ENCODE measurements at regions not wholly inside any gene's neighbourhood (a gene's known extent, or its start where the extent isn't known, plus 50 kb on each side); places are given as distances from the start of the nearest gene placed in this dataset.
A peak's percentile ranks its signal among the peaks of the same experiment; 100 is the strongest.

GRCh38 chr3:110708156-110708555 is 363.5 kb upstream of the NECTIN3 start:
- Mint-ChIP-seq H3K4me3 (no peak overlapping the region), H3K27ac (no peak overlapping the region), H3K36me3 (no peaks in the 10 kb centered on the region), H3K9me3 (peaks cover 7% of the 10 kb centered on the region), H3K27me3 (no peaks in the 10 kb centered on the region), H3K4me1 (no peaks in the 10 kb centered on the region)
- ATAC-seq (ENCODE audit: low read depth) = no peak
- no peak for DNase-seq (ENCODE audit: low spot score in 2 of 2)

GRCh38 chr3:110710156-110710555 is 361.5 kb upstream of the NECTIN3 start:
- H3K36me3 Mint-ChIP-seq = no peaks in the 10 kb centered on the region
- no peaks in the 10 kb centered on the region for H3K4me1 Mint-ChIP-seq
- peaks cover 7% of the 10 kb centered on the region for H3K9me3 Mint-ChIP-seq
- H3K27me3 Mint-ChIP-seq = no peaks in the 10 kb centered on the region
- no peak for DNase-seq (ENCODE audit: low spot score in 2 of 2)
- H3K27ac Mint-ChIP-seq = no peak overlapping the region
- no peak for ATAC-seq (ENCODE audit: low read depth)
- H3K4me3 Mint-ChIP-seq = no peak overlapping the region

DNA sequence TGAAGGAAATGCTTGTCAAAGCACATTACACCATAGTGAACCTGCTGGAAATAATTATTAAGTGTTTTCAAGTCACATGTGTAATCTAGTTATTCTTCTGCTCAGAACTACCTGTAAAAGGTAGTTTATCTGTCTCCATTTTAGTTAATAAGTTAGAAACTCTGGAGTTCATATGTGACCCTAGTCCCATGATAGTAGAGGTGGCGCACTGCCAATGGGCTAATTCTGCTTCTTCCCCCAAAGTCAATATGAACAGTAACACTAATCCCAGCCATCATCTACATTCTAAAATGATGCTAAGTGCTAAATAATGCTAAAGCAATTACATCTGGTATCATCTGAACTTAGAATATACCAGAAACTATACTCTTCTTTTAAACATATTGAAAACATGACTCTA is 361.0 kb upstream of the NECTIN3 start:
- Mint-ChIP-seq H3K4me3 (no peak overlapping the region), H3K4me1 (no peaks in the 10 kb centered on the region), H3K9me3 (peaks cover 7% of the 10 kb centered on the region), H3K36me3 (no peaks in the 10 kb centered on the region), H3K27me3 (no peaks in the 10 kb centered on the region), H3K27ac (no peak overlapping the region)
- ATAC-seq (ENCODE audit: low read depth) (no peak), DNase-seq (ENCODE audit: low spot score in 2 of 2) (no peak)

GRCh38 chr3:110711130-110711832 is 360.3 kb upstream of the NECTIN3 start:
- Mint-ChIP-seq H3K27ac (no peak overlapping the region), H3K36me3 (no peaks in the 10 kb centered on the region), H3K9me3 (peaks cover 4% of the 10 kb centered on the region), H3K27me3 (no peaks in the 10 kb centered on the region), H3K4me1 (no peaks in the 10 kb centered on the region), H3K4me3 (no peak overlapping the region)
- DNase-seq (ENCODE audit: low spot score in 2 of 2) = no peak
- no peak for ATAC-seq (ENCODE audit: low read depth)

DNA sequence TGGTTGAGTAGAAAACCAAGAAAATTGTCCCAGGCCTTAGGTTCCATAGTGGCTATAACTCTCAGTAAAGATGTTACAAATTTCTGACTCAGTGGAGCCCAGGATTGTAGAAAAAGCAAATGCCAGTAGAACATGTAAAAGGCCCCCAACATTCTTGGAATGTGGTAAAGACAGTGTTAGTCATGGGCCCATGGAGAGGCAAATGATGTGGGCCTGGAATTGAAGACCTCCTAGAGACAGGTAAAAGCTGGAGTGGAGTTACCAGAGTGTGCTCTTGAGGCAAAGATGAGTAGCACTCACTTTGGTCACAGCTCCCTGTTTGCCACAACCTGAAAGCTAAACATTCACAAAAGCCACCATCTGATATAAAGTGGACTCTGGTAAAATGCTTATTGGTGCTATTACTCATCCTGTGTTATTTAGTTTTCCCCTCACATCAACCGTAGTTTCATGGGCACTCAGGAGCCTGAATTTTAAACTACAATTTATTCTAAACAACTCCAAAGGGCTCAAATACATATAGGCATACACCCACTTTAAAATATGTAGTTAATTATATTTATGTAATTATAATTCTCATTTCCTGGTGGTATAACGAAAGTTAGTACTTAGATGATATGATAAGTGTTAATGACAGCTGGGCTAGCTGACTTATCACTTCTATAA is 359.6 kb upstream of the NECTIN3 start:
- no peaks in the 10 kb centered on the region for H3K27me3 Mint-ChIP-seq
- H3K4me1 Mint-ChIP-seq = no peaks in the 10 kb centered on the region
- ATAC-seq (ENCODE audit: low read depth) (no peak), DNase-seq (ENCODE audit: low spot score in 2 of 2) (no peak)
- H3K4me3 Mint-ChIP-seq = no peak overlapping the region
- no peak overlapping the region for H3K27ac Mint-ChIP-seq
- H3K36me3 Mint-ChIP-seq = no peaks in the 10 kb centered on the region
- H3K9me3 Mint-ChIP-seq = peaks cover 4% of the 10 kb centered on the region

DNA sequence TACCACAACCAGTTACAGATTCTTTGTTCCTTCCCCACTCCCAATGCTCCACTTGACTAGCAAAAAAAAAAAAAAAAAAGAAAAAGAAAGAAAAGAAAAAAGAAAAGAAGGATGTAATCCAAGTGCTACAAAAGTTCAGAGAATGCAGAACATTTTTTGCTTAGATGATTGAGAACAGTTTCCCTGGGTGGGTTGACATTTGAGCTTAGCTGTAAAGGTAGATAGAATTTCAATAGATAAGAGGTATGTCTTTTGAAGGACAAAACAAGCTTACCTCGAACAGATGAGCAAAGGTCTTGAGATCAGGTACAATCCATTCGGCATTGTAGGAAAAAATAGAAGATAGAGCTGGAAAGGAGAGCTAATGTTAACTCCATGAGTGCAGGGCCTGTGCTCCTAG is 344.6 kb upstream of the NECTIN3 start:
- no peaks in the 10 kb centered on the region for H3K9me3 Mint-ChIP-seq
- no peak for DNase-seq (ENCODE audit: low spot score in 2 of 2)
- H3K4me3 Mint-ChIP-seq = no peak overlapping the region
- no peaks in the 10 kb centered on the region for H3K36me3 Mint-ChIP-seq
- H3K27me3 Mint-ChIP-seq = peaks cover 2% of the 10 kb centered on the region
- no peaks in the 10 kb centered on the region for H3K4me1 Mint-ChIP-seq
- H3K27ac Mint-ChIP-seq = no peak overlapping the region
- no peak for ATAC-seq (ENCODE audit: low read depth)

DNA sequence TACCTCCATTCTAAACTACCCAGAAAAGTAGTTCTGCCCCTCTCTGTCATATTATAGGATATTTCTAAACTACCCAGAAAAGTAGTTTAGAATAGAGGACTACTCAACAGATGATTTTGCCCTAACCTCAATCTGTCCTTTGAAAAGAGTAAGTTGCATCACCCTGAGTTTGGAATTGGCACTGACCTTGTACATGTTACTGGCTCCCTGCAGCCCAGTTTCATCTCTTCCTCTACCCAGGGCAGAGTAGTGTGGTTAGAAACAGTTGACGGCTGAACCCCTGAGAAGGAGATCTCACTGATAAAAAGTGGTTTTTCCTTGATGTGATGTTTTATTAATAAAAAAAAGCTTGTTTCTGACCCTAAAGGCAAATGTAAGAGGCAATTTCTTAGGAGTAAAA is 340.5 kb upstream of the NECTIN3 start:
- H3K27me3 Mint-ChIP-seq = peaks cover 2% of the 10 kb centered on the region
- no peaks in the 10 kb centered on the region for H3K9me3 Mint-ChIP-seq
- DNase-seq (ENCODE audit: low spot score in 2 of 2) = no peak
- no peak overlapping the region for H3K27ac Mint-ChIP-seq
- no peak overlapping the region for H3K4me3 Mint-ChIP-seq
- H3K36me3 Mint-ChIP-seq = no peaks in the 10 kb centered on the region
- no peak for ATAC-seq (ENCODE audit: low read depth)
- H3K4me1 Mint-ChIP-seq = peaks cover under 1% of the 10 kb centered on the region

DNA sequence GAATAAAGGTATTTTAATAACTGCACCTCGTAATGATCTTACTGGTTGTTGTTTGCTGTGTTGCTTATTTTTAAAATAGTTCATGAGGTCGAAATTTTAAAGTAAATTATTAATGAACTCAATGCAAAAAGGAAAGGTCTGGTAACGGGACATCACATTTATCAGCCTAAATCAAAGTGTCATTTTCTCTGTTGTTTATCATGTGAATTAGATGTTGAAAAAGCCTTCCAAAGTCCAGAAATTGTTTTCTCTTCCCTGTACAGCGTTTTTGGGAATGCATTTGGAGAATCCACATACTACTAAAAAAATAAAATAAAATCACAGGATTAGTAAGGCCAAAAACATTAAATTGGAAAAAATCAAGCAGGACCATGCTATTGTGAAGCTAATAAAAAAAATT is 339.2 kb upstream of the NECTIN3 start:
- no peaks in the 10 kb centered on the region for H3K36me3 Mint-ChIP-seq
- no peak for ATAC-seq (ENCODE audit: low read depth)
- H3K9me3 Mint-ChIP-seq = no peaks in the 10 kb centered on the region
- H3K27ac Mint-ChIP-seq = no peak overlapping the region
- H3K27me3 Mint-ChIP-seq = peaks cover 2% of the 10 kb centered on the region
- H3K4me3 Mint-ChIP-seq = no peak overlapping the region
- H3K4me1 Mint-ChIP-seq = peaks cover 8% of the 10 kb centered on the region
- DNase-seq (ENCODE audit: low spot score in 2 of 2) = no peak

DNA sequence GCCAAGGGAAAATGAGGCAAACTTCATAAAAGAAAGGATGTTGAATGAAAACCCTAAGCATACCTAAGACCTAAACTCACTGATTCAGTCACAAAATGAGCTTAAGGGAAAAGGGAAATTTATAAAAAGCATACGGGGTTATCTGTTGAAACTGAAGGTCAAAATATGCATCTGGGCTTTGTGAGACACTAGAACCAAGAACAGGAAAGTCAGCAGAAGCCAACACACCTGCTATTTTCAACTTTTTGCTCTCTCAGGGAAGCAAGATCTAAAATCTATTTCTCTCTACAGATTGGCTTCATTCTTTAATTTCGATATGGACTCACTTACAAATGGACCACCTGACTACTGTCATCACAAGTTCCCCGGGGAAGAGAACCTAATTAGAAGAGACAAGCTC is 338.6 kb upstream of the NECTIN3 start:
- Mint-ChIP-seq H3K4me1 (peaks cover 8% of the 10 kb centered on the region), H3K36me3 (no peaks in the 10 kb centered on the region)

DNA sequence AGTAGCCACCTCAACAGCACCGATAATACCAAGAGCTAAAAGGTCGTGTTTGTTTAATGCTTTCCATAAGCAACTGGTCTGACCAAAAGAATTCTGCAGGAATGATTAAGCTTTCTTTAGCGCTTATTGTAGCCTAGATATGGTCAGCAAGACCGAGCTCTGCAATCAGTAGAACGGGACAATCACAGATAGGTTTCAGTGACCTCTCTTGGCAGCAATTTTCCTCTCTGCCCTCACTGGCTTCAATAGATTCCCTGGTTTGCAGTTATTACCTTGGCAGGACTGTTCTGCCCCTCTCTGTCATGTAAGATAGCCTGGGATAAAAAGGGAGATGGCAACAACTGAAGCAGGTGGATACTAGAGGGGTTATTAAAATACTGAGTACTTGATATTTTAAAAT is 337.1 kb upstream of the NECTIN3 start:
- Mint-ChIP-seq H3K27ac (no peak overlapping the region), H3K4me3 (no peak overlapping the region), H3K9me3 (no peaks in the 10 kb centered on the region), H3K27me3 (no peaks in the 10 kb centered on the region), H3K4me1 (peaks cover 8% of the 10 kb centered on the region), H3K36me3 (no peaks in the 10 kb centered on the region)
- DNase-seq (ENCODE audit: low spot score in 2 of 2) (no peak), ATAC-seq (ENCODE audit: low read depth) (no peak)

More for the DNA sequence above, 338.6 kb upstream of the NECTIN3 start:
- no peaks in the 10 kb centered on the region for H3K9me3 Mint-ChIP-seq
- DNase-seq (ENCODE audit: low spot score in 2 of 2) = no peak
- peaks cover 2% of the 10 kb centered on the region for H3K27me3 Mint-ChIP-seq
- no peak for ATAC-seq (ENCODE audit: low read depth)
- no peak overlapping the region for H3K4me3 Mint-ChIP-seq
- H3K27ac Mint-ChIP-seq = no peak overlapping the region

DNA sequence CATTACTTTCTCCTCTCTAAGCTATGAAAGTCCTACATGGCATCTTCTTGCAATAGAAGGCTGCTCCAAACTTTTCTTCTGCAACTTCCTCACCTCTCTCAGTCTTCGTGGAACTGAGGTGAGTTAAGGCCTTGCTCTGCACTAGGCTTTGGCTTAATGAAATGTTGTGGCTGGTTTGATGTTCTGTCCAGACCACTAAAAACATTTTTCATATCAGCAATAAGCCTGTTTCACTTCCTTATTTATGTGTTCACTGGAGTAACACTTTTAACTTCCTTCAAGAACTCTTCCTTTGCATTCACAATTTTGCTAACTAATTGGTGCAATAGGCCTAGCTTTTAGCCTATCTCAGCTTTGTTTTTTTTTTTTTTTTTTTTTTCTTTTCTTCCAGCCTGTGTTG is 335.3 kb upstream of the NECTIN3 start:
- Mint-ChIP-seq H3K36me3 (no peaks in the 10 kb centered on the region), H3K4me1 (peaks cover 8% of the 10 kb centered on the region), H3K9me3 (no peaks in the 10 kb centered on the region), H3K27ac (no peak overlapping the region), H3K27me3 (no peaks in the 10 kb centered on the region), H3K4me3 (no peak overlapping the region)
- ATAC-seq (ENCODE audit: low read depth) (peak; percentile 80), DNase-seq (ENCODE audit: low spot score in 2 of 2) (no peak)

DNA sequence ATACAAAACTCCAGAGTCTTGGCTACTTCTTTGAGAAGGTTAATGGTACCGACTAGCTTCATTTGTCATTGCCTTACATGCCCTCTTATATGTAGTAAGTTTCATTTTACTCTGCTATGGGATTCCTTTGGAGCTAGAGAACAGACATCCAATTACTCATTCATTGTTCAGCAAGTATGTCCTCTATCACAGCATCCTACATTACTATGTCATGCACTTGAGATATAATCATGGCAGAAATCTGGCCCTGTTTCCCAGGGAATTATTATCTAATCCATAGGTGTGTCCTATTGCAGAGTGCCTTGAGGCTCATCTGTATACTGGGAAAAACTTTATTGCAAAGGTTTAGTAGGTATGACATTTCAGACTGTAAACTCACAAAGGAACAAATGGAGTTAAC is 333.1 kb upstream of the NECTIN3 start:
- DNase-seq (ENCODE audit: low spot score in 2 of 2) = no peak
- no peaks in the 10 kb centered on the region for H3K27me3 Mint-ChIP-seq
- peaks cover 8% of the 10 kb centered on the region for H3K4me1 Mint-ChIP-seq
- H3K9me3 Mint-ChIP-seq = no peaks in the 10 kb centered on the region
- H3K27ac Mint-ChIP-seq = no peak overlapping the region
- no peak overlapping the region for H3K4me3 Mint-ChIP-seq
- ATAC-seq (ENCODE audit: low read depth) = no peak
- no peaks in the 10 kb centered on the region for H3K36me3 Mint-ChIP-seq

DNA sequence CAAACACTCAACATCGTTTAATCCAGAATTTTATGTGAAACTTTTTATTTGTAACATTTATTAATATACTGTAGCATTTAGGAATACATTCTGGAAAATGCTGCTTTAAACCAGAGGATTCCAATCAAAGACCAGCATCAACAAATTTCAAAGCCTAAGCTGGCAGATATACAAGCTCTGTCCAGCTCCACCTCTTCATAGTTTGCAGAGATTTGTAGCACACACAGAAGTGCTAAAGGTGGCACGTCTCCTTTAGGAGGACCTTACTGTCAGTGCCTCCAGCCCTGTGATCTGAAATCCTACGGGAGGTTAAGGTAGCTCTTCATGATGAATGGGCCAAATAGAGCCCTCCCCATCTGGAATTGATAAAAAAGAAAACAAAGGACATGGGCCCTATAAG is 329.7 kb upstream of the NECTIN3 start:
- DNase-seq (ENCODE audit: low spot score in 2 of 2) = no peak
- H3K9me3 Mint-ChIP-seq = peaks cover 3% of the 10 kb centered on the region
- no peaks in the 10 kb centered on the region for H3K27me3 Mint-ChIP-seq
- no peak overlapping the region for H3K4me3 Mint-ChIP-seq
- H3K4me1 Mint-ChIP-seq = peaks cover under 1% of the 10 kb centered on the region
- no peaks in the 10 kb centered on the region for H3K36me3 Mint-ChIP-seq
- no peak for ATAC-seq (ENCODE audit: low read depth)
- no peak overlapping the region for H3K27ac Mint-ChIP-seq

DNA sequence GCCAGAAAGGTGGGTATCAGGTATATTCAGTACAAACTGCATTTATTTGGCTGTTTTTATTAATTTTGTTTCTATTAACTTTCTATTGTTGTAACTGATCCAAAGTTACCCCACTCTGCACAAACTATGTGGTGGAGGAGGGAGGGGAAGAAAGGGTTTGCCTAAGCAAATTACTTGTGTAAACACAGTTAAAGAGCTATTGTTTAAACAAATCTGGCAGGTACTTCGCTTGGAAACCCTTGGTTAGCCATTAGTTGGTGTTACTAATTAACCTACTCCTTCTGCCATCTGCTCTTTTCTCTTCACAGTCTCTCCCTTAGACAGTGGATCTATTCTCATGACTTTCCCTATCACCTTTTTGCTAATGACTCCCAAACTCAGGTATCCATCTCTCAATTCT is 328.4 kb upstream of the NECTIN3 start:
- ATAC-seq (ENCODE audit: low read depth) (no peak), DNase-seq (ENCODE audit: low spot score in 2 of 2) (no peak)
- Mint-ChIP-seq H3K36me3 (no peaks in the 10 kb centered on the region), H3K9me3 (peaks cover 6% of the 10 kb centered on the region), H3K27me3 (no peaks in the 10 kb centered on the region), H3K4me1 (no peaks in the 10 kb centered on the region), H3K4me3 (no peak overlapping the region), H3K27ac (no peak overlapping the region)

- DNase-seq (ENCODE audit: low spot score in 2 of 2) (no peak), ATAC-seq (ENCODE audit: low read depth) (no peak)
- no peak overlapping the region for H3K27ac Mint-ChIP-seq
- no peaks in the 10 kb centered on the region for H3K27me3 Mint-ChIP-seq
- peaks cover 6% of the 10 kb centered on the region for H3K9me3 Mint-ChIP-seq
- no peaks in the 10 kb centered on the region for H3K36me3 Mint-ChIP-seq
- no peak overlapping the region for H3K4me3 Mint-ChIP-seq
- no peaks in the 10 kb centered on the region for H3K4me1 Mint-ChIP-seq
Observed at GRCh38 chr3:110743984-110744383, 327.6 kb upstream of the NECTIN3 start.
